ENCODE measurements at regions not wholly inside any gene's neighbourhood (a gene's known extent, or its start where the extent isn't known, plus 50 kb on each side); places are given as distances from the start of the nearest gene placed in this dataset.

DNA sequence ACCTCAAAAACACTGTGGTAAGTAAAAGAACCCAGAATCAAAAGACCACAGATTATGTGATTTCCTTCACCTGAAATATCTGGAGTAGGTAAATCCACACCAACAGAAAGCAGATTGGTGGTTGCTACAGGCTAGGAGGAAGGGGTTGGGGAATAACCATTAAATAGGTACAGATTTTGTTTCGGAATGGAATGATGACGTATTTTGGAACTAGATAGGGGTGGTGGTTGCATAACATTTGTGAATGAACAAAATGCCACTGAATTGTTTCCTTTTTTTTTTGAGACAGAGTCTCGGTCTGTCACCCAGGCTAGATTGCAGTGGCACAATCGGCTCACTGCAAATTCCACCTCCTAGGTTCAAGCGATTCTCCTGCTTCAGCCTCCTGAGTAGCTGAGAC lies 100.9 kb upstream of the RBFOX1 start:
- TF ChIP-seq, protein P1, sequence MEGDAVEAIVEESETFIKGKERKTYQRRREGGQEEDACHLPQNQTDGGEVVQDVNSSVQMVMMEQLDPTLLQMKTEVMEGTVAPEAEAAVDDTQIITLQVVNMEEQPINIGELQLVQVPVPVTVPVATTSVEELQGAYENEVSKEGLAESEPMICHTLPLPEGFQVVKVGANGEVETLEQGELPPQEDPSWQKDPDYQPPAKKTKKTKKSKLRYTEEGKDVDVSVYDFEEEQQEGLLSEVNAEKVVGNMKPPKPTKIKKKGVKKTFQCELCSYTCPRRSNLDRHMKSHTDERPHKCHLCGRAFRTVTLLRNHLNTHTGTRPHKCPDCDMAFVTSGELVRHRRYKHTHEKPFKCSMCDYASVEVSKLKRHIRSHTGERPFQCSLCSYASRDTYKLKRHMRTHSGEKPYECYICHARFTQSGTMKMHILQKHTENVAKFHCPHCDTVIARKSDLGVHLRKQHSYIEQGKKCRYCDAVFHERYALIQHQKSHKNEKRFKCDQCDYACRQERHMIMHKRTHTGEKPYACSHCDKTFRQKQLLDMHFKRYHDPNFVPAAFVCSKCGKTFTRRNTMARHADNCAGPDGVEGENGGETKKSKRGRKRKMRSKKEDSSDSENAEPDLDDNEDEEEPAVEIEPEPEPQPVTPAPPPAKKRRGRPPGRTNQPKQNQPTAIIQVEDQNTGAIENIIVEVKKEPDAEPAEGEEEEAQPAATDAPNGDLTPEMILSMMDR (IDR thresholded peaks at IDR 0.05 in 4 of 5, conservative IDR thresholded peaks at IDR 0.05 in 1 of 5): no peak
- TF ChIP-seq POLR2A (IDR thresholded peaks at IDR 0.05): no peak
